H1 (cell line): ENCODE measurements at regions not wholly inside any gene's neighbourhood (a gene's known extent, or its start where the extent isn't known, plus 50 kb on each side); places are given as distances from the start of the nearest gene placed in this dataset.

Experiments used
- ASH2L ChIP-seq: fragments of 200-600, 300-600 bp; sonication (generic); IDR thresholded peaks from one replicate; pipeline ENCODE4 v1.7.1; 2017; ENCODE audit warnings: low read length
- CHD2 ChIP-seq: IDR thresholded peaks from 2 replicates; pipeline ENCODE4 v1.6.1; 2012; ENCODE audit warnings: low read length, improper control_type of control experiment
- CTBP2 ChIP-seq: IDR thresholded peaks from 2 replicates; pipeline ENCODE4 v1.7.0; 2011; ENCODE audit warnings: borderline replicate concordance, mild to moderate bottlenecking, moderate library complexity, mixed read lengths, low read length; ENCODE audit not compliant: insufficient read depth, insufficient read length
- JUN ChIP-seq: IDR thresholded peaks from 2 replicates; pipeline ENCODE4 v1.6.1; 2011; ENCODE audit warnings: low read depth, mild to moderate bottlenecking, improper control_type of control experiment, low read length
- POLR2A ChIP-seq, 2 experiments: IDR thresholded peaks; 1 replicate in 1 of 2; 2 replicates in 1 of 2; pipeline ENCODE4 v1.6.1; 2011; ENCODE audit warnings: low read depth in 2 of 2, low read length in 2 of 2, mild to moderate bottlenecking in 2 of 2; ENCODE audit errors: control extremely low read depth in 1 of 2
- POLR2AphosphoS5 ChIP-seq: IDR thresholded peaks from 2 replicates; pipeline ENCODE4 v1.6.1; 2011; ENCODE audit warnings: low read depth, low read length
- YY1 ChIP-seq: IDR thresholded peaks from 2 replicates; pipeline ENCODE4 v1.6.1; 2011; ENCODE audit warnings: low read depth, mild to moderate bottlenecking, low read length
- TF ChIP-seq, protein P1 (sequence below), 3 experiments: IDR thresholded peaks; 1 replicate in 2 of 3; 2 replicates in 1 of 3; pipeline versions ENCODE4 v1.5.1 to v1.6.1; 2011; ENCODE audit warnings: low read length in 3 of 3, mild to moderate bottlenecking in 3 of 3, inconsistent platforms in 2 of 3, low read depth in 1 of 3, moderate library complexity in 1 of 3; ENCODE audit not compliant: insufficient read depth in 1 of 3; ENCODE audit errors: control extremely low read depth in 1 of 3

DNA sequence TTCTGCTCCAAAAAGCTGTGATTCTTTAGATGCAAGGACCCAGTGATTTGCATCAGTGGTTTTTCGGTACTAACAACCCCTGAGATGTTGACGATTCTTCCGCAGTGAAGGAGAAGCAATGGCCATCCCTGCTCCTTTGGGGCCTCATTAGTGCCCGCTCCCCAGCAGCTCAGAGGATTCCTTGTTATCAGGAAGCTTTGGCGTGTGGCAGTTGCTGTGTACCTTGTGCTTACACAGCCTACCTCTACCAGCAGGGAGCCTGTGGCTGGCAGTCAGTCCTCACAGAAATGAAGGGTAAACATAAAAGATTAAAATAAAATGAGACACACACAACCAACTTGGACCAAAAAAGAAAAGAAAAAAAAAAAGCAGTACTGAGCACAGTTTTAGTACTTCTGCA is 55.2 kb downstream of the CNTN3 start:
- TF ChIP-seq, protein P1, sequence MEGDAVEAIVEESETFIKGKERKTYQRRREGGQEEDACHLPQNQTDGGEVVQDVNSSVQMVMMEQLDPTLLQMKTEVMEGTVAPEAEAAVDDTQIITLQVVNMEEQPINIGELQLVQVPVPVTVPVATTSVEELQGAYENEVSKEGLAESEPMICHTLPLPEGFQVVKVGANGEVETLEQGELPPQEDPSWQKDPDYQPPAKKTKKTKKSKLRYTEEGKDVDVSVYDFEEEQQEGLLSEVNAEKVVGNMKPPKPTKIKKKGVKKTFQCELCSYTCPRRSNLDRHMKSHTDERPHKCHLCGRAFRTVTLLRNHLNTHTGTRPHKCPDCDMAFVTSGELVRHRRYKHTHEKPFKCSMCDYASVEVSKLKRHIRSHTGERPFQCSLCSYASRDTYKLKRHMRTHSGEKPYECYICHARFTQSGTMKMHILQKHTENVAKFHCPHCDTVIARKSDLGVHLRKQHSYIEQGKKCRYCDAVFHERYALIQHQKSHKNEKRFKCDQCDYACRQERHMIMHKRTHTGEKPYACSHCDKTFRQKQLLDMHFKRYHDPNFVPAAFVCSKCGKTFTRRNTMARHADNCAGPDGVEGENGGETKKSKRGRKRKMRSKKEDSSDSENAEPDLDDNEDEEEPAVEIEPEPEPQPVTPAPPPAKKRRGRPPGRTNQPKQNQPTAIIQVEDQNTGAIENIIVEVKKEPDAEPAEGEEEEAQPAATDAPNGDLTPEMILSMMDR (IDR thresholded peaks at IDR 0.05; ENCODE audit: control extremely low read depth in 1 of 3, insufficient read depth in 1 of 3, low read depth in 1 of 3, low read length in 3 of 3), result no peak
- TF ChIP-seq ASH2L (no peak), POLR2A (IDR thresholded peaks at IDR 0.05; ENCODE audit: control extremely low read depth in 1 of 2, low read depth in 2 of 2, low read length in 2 of 2) (no peak), POLR2AphosphoS5 (no peak), CHD2 (no peak), JUN (no peak), YY1 (no peak), CTBP2 (no peak)
